ENCODE measurements at regions not wholly inside any gene's neighbourhood (a gene's known extent, or its start where the extent isn't known, plus 50 kb on each side); places are given as distances from the start of the nearest gene placed in this dataset.
"Not testable (repeated sequence)": the region's sequence is repeated elsewhere in the genome, so short reads cannot be mapped to it uniquely, and the experiment has no call there.

DNA sequence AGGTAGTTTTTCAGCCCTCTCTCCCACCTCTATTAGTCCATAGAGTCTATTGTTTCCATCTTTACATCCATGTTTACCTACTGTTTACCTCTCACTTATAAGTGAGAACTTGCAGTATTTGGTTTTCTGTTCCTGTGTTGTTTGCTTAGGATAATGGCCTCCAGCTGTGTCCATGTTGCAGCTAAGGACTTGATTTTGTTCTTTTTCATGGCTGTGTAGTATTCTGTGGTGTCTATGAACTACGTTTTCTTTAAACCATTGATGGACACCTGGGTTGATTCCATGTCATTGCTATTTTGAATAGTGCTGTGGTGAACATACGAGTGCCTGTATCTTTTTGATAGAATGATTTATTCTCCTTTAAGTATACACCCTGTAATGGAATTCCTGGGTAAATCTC lies 292.4 kb downstream of the PHF14 start:
- Histone ChIP-seq H3K27ac (ENCODE audit: low read depth, low read length) (no peak overlapping the region), H4K20me1 (ENCODE audit: control insufficient read depth, insufficient read depth, low read depth, low read length) (no peaks in the 10 kb centered on the region), H3K4me1 (ENCODE audit: control insufficient read depth, low read length) (no peaks in the 10 kb centered on the region), H3K9me3 (ENCODE audit: control insufficient read depth, insufficient read depth, low read length) (peaks cover 8% of the 10 kb centered on the region; the same call in 1 of the 2 replicates), H3K79me2 (ENCODE audit: control insufficient read depth, low read length) (no peaks in the 10 kb centered on the region), H3K4me2 (ENCODE audit: low read length) (no peak overlapping the region), H3K4me3 (ENCODE audit: low read length) (no peak overlapping the region), H3K9me2 (replicated peaks; ENCODE audit: control insufficient read depth, low read length) (no peaks in the 10 kb centered on the region), H3K27me3 (ENCODE audit: control insufficient read depth, low read length) (no peaks in the 10 kb centered on the region), H3K36me3 (ENCODE audit: control insufficient read depth, low read length) (no peaks in the 10 kb centered on the region), H3F3A (ENCODE audit: control insufficient read depth, insufficient read depth) (no peaks in the 10 kb centered on the region)
- TF ChIP-seq EZH2phosphoT487 (IDR thresholded peaks at IDR 0.05; ENCODE audit: borderline replicate concordance, low read length): no peak
- TF ChIP-seq, protein P1, sequence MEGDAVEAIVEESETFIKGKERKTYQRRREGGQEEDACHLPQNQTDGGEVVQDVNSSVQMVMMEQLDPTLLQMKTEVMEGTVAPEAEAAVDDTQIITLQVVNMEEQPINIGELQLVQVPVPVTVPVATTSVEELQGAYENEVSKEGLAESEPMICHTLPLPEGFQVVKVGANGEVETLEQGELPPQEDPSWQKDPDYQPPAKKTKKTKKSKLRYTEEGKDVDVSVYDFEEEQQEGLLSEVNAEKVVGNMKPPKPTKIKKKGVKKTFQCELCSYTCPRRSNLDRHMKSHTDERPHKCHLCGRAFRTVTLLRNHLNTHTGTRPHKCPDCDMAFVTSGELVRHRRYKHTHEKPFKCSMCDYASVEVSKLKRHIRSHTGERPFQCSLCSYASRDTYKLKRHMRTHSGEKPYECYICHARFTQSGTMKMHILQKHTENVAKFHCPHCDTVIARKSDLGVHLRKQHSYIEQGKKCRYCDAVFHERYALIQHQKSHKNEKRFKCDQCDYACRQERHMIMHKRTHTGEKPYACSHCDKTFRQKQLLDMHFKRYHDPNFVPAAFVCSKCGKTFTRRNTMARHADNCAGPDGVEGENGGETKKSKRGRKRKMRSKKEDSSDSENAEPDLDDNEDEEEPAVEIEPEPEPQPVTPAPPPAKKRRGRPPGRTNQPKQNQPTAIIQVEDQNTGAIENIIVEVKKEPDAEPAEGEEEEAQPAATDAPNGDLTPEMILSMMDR (IDR thresholded peaks at IDR 0.05; ENCODE audit: low read depth, low read length, poor library complexity, severe bottlenecking): no peak

DNA sequence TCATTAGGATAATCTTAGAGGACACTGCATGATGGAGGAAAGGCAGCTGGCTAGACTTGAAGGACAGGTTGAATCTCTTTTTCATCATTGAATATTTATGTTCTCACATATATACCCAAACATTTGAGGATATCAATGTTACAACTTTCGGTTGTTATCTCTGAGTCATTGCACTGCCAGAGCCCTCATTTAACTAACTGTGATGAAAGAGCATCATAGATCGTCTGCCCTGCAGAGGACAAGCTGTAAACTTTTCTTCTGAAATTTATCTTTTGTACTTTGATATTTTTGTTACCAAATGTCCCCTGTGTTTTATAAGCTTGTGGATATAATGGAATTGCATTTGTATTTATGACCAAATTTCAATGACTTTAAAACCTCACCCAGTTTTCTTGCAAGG lies 298.7 kb downstream of the PHF14 start:
- Histone ChIP-seq H3K4me1 (ENCODE audit: control insufficient read depth, low read length) (no peaks in the 10 kb centered on the region), H3K27me3 (ENCODE audit: control insufficient read depth, low read length) (no peaks in the 10 kb centered on the region), H3K79me2 (ENCODE audit: control insufficient read depth, low read length) (no peaks in the 10 kb centered on the region), H3K9me2 (replicated peaks; ENCODE audit: control insufficient read depth, low read length) (no peaks in the 10 kb centered on the region), H3K9me3 (ENCODE audit: control insufficient read depth, insufficient read depth, low read length) (peaks cover 5% of the 10 kb centered on the region; the same call in 1 of the 2 replicates), H3K4me2 (ENCODE audit: low read length) (no peak overlapping the region), H3F3A (ENCODE audit: control insufficient read depth, insufficient read depth) (no peaks in the 10 kb centered on the region), H4K20me1 (ENCODE audit: control insufficient read depth, insufficient read depth, low read depth, low read length) (no peaks in the 10 kb centered on the region), H3K4me3 (ENCODE audit: low read length) (no peak overlapping the region), H3K27ac (ENCODE audit: low read depth, low read length) (no peak overlapping the region), H3K36me3 (ENCODE audit: control insufficient read depth, low read length) (no peaks in the 10 kb centered on the region)
- TF ChIP-seq, protein P1 (IDR thresholded peaks at IDR 0.05; ENCODE audit: low read depth, low read length, poor library complexity, severe bottlenecking): no peak

DNA sequence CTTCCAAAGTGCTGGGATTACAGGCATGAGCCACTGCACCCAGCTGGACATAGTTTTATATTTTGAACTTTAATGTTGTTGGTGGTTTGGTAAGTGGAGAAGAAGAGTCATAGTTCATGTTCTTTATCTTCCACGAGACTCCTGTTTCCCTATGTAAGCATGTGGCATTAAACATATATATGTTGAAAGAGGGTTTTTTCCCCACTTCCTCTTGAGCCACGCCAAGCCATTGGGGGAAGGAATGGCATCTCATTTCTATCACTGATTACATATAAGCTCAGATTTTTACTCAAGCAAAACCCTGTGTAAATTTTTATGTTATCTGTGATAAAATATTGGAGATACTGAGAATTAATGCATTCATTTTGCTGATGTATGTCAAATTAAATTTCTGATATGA lies 300.4 kb downstream of the PHF14 start:
- Histone ChIP-seq H3K4me2 (ENCODE audit: low read length) (no peak overlapping the region), H3K4me1 (ENCODE audit: control insufficient read depth, low read length) (no peaks in the 10 kb centered on the region), H3K79me2 (ENCODE audit: control insufficient read depth, low read length) (no peaks in the 10 kb centered on the region), H3K27ac (ENCODE audit: low read depth, low read length) (no peak overlapping the region), H4K20me1 (ENCODE audit: control insufficient read depth, insufficient read depth, low read depth, low read length) (no peaks in the 10 kb centered on the region), H3K36me3 (ENCODE audit: control insufficient read depth, low read length) (no peaks in the 10 kb centered on the region), H3K27me3 (ENCODE audit: control insufficient read depth, low read length) (no peaks in the 10 kb centered on the region), H3K9me3 (ENCODE audit: control insufficient read depth, insufficient read depth, low read length) (no peaks in the 10 kb centered on the region), H3K9me2 (replicated peaks; ENCODE audit: control insufficient read depth, low read length) (no peaks in the 10 kb centered on the region), H3F3A (ENCODE audit: control insufficient read depth, insufficient read depth) (no peaks in the 10 kb centered on the region), H3K4me3 (ENCODE audit: low read length) (no peak overlapping the region)
- TF ChIP-seq, protein P1 (IDR thresholded peaks at IDR 0.05; ENCODE audit: low read depth, low read length, poor library complexity, severe bottlenecking): no peak
- no peak for TF ChIP-seq EZH2phosphoT487 (IDR thresholded peaks at IDR 0.05; ENCODE audit: borderline replicate concordance, low read length)

DNA sequence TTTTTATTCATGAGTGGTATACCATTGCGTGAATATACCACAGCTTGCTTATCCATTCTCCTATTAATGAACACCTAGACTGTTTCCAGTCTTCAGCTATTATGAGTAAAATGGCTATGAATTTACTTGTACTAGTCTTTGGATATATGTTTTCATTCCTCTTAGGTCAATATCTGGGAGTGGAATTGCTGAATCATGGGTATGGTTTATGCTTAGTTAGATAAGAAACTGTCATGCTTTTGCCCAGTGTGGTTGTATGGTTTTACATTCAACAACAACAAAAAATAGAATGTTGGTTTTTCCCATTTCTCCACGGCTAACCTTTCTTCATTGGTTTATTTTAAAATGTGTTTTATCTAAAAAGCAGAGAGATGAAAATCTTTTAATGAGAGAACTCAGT lies 308.3 kb downstream of the PHF14 start:
- no peaks in the 10 kb centered on the region for H4K20me1 ChIP-seq (ENCODE audit: control insufficient read depth, insufficient read depth, low read depth, low read length)
- H3K4me3 ChIP-seq (ENCODE audit: low read length): no peak overlapping the region
- no peaks in the 10 kb centered on the region for H3K79me2 ChIP-seq (ENCODE audit: control insufficient read depth, low read length)
- H3K4me1 ChIP-seq (ENCODE audit: control insufficient read depth, low read length): no peaks in the 10 kb centered on the region
- H3F3A ChIP-seq (ENCODE audit: control insufficient read depth, insufficient read depth): no peaks in the 10 kb centered on the region; the same call in 1 of the 2 replicates
- H3K27me3 ChIP-seq (ENCODE audit: control insufficient read depth, low read length): no peaks in the 10 kb centered on the region
- TF ChIP-seq, protein P1 (IDR thresholded peaks at IDR 0.05; ENCODE audit: low read depth, low read length, poor library complexity, severe bottlenecking): no peak
- no peak for TF ChIP-seq EZH2phosphoT487 (IDR thresholded peaks at IDR 0.05; ENCODE audit: borderline replicate concordance, low read length)
- no peaks in the 10 kb centered on the region for H3K9me3 ChIP-seq (ENCODE audit: control insufficient read depth, insufficient read depth, low read length)
- no peak overlapping the region for H3K4me2 ChIP-seq (ENCODE audit: low read length)
- H3K9me2 ChIP-seq (replicated peaks; ENCODE audit: control insufficient read depth, low read length): no peaks in the 10 kb centered on the region
- no peak overlapping the region for H3K27ac ChIP-seq (ENCODE audit: low read depth, low read length)
- H3K36me3 ChIP-seq (ENCODE audit: control insufficient read depth, low read length): no peaks in the 10 kb centered on the region

DNA sequence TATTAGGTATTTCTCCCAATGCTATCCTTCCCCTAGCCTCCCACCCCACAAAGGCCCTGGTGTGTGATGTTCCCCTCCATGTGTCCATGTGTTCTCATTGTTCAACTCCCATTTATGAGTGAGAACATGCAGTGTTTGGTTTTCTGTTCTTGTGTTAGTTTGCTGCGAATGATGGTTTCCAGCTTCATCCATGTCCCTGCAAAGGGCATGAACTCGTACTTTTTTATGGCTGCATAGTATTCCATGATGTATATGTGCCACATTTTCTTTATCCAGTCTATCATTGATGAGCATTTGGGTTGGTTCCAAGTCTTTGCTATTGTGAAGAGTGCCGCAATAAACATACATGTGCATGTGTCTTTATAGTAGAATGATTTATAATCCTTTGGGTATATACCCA lies 309.9 kb downstream of the PHF14 start:
- not testable (repeated sequence) for H4K20me1 ChIP-seq (ENCODE audit: control insufficient read depth, insufficient read depth, low read depth, low read length); H3K4me2 ChIP-seq (ENCODE audit: low read length); H3K9me3 ChIP-seq (ENCODE audit: control insufficient read depth, insufficient read depth, low read length); H3K36me3 ChIP-seq (ENCODE audit: control insufficient read depth, low read length); H3K27ac ChIP-seq (ENCODE audit: low read depth, low read length); H3K27me3 ChIP-seq (ENCODE audit: control insufficient read depth, low read length); H3F3A ChIP-seq (ENCODE audit: control insufficient read depth, insufficient read depth); H3K79me2 ChIP-seq (ENCODE audit: control insufficient read depth, low read length); H3K9me2 ChIP-seq (replicated peaks; ENCODE audit: control insufficient read depth, low read length); H3K4me1 ChIP-seq (ENCODE audit: control insufficient read depth, low read length); H3K4me3 ChIP-seq (ENCODE audit: low read length)

Measured in DOHH2 (cell line).